Neural cell (in vitro differentiated cells): ENCODE measurements at regions not wholly inside any gene's neighbourhood (a gene's known extent, or its start where the extent isn't known, plus 50 kb on each side); places are given as distances from the start of the nearest gene placed in this dataset.

ENCODE experiments used
- CTCF ChIP-seq: fragments of 450-650 bp; IDR thresholded peaks from 2 replicates; pipeline ENCODE4 v1.5.1; 2014; ENCODE audit warnings: antibody characterized with exemption, mild to moderate bottlenecking, moderate library complexity; ENCODE audit not compliant: poor library complexity, severe bottlenecking
- EZH2 ChIP-seq: fragments of 200-600, 300-800 bp; shearing (Covaris generic), sonication (generic); IDR thresholded peaks from 2 replicates; pipeline ENCODE4 v1.6.1; 2014; ENCODE audit warnings: antibody characterized with exemption, low read length, borderline replicate concordance, mild to moderate bottlenecking; ENCODE audit not compliant: insufficient read depth, poor library complexity, severe bottlenecking
- POLR2AphosphoS5 ChIP-seq: IDR thresholded peaks from 2 replicates; pipeline ENCODE4 v1.6.1; 2012

- TF ChIP-seq POLR2AphosphoS5: no peak
- no peak for TF ChIP-seq CTCF
- no peak for TF ChIP-seq EZH2
These were observed 387.8 kb downstream of the SMOC2 start for GRCh38 chr6:168828800-168829199.
